ENCODE measurements at regions not wholly inside any gene's neighbourhood (a gene's known extent, or its start where the extent isn't known, plus 50 kb on each side); places are given as distances from the start of the nearest gene placed in this dataset.

GRCh38 chr6:153832543-153832942 is 206.5 kb upstream of the OPRM1 start (continued):
- TF ChIP-seq CBX8 (IDR thresholded peaks at IDR 0.05; ENCODE audit: borderline replicate concordance, low read depth, low read length) = no peak
- TF ChIP-seq KDM5A (IDR thresholded peaks at IDR 0.05; ENCODE audit: low read length) = no peak
- TF ChIP-seq MAX (IDR thresholded peaks at IDR 0.05) = no peak
- TF ChIP-seq KDM1A (IDR thresholded peaks at IDR 0.05; ENCODE audit: borderline replicate concordance, low read length) = no peak
